ENCODE measurements at regions not wholly inside any gene's neighbourhood (a gene's known extent, or its start where the extent isn't known, plus 50 kb on each side); places are given as distances from the start of the nearest gene placed in this dataset.

DNA sequence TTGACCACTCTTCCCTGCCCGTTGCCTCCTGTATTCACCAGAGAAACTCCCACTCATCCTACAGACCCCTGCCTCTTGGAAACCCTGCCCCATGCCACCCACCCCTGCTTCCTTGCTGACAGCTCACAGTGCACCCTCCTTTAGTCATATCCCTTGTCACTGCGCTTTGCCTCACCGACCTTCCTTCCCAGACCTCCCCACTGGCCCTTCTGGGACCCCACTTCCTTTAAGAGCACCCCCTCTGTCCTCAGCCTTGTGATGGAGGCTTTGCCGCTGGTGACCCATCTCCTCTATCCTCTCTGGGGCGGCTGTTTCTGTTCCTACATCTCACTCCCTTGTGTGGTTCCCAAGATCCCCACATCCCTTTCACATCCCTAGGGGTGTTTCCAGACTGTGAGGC lies 92.8 kb upstream of the ZMIZ1 start:
- no peak for DNase-seq

DNA sequence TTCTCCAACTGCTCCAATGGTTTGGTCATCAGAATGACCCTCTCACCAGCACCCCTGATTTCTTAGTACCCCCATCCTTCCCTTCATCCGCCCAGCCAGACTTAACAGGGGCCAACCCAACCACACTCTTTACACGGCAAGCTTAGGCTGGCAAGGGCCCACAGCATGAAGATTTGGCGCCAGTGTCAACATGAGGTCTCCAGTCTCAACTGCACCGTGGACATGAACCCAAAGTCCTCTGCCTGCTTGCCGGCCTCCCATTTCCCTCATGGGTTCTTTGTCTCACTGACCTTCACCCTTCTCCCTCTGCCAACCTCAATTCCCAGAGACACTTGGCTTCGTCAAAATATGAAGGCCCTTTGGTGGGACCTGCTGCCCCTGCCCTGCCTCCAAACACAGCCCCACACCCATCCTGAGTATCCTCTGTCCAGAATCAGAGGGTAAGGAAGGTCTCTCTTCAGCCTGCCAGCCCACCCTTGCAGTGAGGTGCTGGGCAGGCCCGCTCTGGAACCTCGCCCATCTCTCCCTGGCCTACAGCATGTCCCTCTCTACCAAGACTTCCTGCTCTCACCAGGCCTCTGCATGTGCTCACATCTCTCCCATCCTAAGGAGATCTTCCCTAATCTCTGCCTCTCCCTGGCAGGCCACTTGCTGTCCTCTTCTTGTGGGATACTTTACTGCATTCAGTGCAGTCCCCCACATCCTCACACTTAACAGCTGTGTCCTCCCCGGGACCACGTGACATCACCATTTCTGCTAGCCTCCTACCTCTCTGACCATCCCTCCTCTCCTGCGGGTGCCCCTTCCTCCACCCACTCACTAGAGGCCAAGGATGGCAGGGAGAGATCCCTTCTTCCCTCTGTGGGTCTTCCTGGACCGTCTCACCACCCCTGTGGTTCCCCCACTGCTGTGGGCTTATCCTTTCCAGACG lies 91.7 kb upstream of the ZMIZ1 start:
- no peak for DNase-seq

DNA sequence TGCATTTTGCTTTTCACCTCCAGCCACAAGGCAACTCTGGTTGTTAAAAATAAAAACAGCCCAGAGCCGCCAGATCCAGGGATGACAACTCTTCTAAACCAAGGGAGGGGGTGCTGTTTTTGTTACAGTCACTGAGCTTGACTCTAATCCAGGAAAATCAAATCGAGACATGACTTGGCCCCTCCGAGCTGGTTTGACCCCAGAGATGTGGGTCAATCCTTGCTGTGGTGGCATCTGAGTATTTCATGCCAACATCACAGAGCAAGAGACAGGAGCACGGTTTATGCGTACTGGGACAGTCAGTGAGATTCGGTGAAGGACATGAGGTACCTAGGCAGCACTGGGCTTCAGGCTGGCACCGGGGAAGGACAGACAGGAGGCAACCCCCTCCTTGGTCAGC lies 88.8 kb upstream of the ZMIZ1 start:
- no peak for DNase-seq

DNA sequence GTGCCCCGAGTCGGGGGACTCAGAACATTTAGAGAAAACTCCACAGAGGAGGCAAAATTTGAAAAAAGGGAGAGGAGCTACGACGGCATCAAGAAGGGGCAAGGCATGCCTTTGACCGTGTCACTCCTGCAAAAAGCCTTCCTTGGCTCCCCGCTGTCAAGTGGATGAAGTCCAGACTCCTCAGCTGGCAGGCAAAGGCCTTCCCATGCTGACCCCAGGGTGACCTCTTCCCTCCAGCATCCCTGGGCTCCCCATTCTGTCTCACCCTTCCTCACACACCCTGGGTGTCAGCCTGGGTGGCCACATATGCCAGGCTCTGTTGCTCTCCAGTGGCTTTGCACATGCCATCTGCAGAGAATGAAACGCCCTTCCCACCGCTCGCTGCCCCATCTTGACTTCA lies 88.4 kb upstream of the ZMIZ1 start:
- no peak for DNase-seq

DNA sequence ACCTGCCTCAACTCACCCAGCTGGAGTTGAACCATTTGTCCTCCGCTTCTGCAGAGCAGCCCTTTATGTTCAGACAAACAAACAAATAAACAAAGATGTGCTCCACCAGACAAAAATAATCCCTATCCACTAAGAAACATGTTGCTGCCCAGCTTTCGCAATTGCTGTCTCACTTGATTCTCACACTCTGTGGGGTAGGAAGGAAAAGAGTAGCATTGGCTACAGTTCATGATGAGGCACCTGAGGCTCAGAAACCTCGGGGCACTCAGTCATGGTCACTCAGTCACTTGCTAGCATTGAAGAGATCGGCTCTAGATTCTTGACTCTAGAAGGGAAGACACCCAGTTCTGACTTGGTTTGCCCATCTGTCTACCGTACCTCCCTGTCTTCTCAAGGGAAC lies 88.0 kb upstream of the ZMIZ1 start:
- DNase-seq, result no peak

DNA sequence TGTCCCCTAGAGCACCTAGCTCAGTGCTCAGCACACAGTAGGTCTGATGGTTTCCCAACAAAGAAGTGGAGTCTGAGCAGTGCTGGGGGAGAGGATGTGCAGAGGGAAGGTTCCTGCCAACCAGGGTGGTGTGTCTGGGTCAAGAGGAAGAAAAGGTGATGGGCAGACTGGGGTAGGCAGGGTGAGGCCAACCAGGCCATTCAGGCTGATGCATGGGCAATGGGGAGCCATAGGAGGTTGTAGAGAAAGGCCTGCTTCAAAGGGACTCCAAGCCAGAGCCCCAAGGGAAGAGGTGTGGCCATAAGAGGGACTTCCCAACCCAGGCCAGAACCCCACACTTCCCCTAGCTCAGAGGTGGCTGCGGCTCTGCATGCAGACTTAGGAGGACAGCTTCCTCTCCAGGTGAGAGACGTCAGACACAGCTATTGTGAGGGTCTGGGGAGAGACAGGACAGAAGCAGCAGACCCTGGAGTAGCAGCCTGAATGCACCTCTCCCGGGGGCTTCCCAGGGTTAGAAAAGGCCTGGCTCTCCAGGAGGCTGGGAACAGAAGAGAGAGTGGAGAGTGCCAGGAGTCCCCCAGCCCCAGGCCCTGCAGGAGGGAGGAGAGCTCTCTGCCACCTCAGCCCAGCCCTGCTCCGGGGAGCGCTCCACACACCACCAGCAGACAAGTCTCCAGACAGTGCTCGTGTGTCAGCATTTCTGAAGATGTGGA lies 87.4 kb upstream of the ZMIZ1 start:
- DNase-seq, result no peak

DNA sequence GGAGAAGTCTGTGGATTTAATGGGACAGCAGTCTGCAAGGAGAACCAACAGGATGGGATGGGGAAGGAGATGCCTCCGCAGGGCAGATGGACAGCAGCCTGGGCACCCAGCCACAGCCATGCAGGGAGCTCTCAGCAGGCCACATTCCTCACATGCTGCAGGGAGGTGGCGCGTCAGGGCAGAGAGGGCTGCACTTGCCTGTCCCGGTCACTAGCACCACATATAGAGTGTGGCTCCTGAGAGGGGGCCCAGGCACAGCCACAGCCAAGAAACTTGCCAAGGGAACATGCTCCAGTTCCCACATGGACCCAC lies 86.8 kb upstream of the ZMIZ1 start:
- no peak for DNase-seq

DNA sequence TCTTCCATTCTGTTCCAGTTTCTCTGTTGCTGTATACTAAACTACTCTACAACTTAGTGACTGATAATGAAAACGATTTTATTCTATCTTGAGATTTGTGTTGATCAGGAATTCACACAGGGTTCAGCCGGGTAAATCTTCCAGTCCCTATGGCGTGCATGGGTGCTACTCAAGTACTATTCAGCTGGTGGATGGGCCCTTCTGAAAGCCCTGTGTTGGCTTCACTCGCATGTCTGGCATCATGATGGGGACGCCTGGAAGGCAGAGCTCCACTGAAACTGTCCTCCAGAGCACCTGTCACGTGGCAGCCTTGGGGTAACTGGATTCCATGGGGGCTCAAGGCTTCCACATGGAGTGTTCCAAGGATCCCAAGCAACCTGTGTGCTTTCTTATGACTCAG lies 86.0 kb upstream of the ZMIZ1 start:
- DNase-seq, result no peak

DNA sequence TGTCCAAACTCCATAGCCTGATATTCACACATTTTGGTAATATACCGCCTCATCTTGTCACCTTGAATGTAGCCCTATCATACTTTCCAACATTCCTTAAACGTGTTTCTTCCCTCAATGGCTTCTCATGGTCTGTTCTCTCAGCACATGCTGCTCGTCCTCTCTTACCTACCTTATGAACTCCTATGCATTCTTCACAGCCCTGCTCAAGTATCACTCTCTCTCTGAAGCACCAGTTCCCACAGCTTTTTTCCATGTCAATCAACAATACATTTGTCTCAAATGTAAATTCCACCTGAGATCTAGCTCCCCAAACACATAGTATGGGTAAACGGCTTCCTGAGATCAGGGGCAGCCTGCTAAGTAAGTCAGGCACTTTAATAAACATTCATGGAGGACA lies 85.2 kb upstream of the ZMIZ1 start:
- no peak for DNase-seq

DNA sequence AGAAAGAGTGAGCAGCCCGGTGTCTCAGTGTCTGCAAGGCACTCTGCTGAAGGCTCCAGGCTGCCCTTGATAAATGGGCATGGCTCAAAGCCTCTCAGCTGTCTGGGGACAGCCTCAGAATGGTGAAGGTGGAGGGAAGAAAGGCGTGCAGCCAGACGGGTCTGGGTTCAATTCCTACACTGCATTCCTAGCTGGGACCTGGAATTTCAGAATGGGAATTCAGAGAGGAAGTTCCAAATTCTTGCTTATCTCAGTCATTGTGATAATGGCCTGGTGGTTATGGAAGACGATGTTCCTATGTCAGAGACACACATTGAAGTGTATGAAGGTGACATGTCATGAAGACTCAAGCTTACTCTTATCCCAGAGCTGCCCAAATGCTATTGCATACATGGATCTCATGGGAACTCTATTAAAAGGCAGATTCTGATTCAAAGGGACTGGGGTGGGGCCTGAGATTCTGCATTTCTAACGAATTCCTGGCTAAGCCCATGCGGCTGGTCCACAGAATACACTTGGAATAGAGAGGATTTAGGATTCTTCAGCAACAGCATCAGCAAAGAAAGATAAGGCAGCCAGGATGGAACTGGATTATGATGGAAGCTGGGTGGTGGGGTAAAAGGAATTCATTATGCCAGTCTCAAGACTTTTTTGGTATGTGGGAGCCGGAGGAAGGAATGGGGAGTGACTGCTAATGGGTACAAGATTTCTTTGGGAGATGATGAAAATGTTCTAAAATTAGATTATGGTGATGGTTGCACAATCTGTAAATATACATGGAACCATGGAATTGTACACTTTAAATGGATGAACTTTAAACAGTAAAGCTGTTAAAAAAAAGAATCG lies 82.6 kb upstream of the ZMIZ1 start:
- DNase-seq, result no peak

DNA sequence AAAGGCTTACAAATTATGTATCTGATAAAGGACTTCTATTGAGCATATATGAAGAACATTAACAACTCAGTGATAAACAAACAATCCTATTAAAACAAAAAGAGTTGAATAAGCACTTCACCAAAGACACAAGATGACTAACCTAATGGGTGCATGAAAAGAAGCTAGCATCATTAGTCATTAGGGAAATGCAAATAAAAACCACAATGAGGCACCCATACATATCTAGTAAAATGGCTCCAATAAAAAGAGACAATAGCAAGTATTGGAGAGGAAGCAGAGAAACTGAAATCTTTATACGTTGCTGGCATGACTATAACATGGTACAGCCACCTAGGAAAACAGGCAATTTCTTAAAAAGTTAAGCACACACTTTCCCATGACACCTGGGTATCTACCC lies 77.6 kb upstream of the ZMIZ1 start:
- no peak for DNase-seq

DNA sequence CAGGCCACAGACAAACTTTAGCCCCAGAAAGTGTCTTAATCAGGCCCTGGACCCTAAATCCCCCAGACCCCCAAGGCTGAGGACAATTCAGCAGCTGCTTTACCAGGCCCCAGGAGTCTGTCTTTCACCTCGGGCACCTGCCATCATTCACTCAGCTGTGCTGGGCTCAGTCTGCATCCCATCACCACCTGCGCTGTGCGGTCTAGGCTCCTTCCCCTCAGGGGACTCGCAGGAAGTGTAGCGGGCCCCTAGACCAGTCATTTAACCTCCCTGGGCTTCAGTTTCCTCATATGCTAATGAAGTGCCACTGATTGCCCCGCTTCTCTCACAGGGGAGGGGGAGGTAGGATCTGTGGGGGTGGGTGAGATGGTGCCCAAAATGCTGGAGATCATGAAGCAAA lies 76.4 kb upstream of the ZMIZ1 start:
- DNase-seq, result no peak

DNA sequence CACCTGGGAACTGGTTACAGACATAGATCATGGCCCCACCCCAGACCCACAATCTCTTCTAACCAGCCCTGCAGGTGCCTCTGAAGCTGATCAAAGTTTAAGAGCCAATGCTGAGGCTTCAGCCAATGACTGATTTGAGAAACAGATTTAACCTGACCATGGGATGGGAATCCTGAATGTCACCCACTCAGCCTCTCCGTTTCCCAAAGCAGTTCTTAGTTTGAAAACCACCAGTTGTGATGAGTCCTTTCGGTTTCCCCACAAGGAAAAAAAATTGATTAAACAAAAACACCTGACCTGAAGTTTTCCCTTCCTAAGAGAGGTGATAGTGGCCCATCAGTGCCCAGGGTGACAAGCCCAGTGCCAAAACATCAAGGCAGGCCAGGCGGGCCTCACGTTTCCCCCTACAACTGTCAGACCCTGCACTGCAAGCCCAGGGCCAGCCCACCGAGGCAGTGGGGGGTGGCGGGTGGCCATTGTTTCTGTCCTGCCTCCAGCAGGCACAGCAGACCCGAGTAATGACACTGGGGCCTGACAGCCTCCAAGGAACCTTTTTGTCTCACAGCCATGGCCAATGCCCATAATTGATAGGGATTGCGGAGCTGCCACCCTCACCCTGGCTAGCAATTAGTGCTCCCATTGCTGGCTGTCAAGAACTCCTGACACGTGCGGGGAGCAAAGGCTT lies 75.4 kb upstream of the ZMIZ1 start:
- DNase-seq, result no peak

DNA sequence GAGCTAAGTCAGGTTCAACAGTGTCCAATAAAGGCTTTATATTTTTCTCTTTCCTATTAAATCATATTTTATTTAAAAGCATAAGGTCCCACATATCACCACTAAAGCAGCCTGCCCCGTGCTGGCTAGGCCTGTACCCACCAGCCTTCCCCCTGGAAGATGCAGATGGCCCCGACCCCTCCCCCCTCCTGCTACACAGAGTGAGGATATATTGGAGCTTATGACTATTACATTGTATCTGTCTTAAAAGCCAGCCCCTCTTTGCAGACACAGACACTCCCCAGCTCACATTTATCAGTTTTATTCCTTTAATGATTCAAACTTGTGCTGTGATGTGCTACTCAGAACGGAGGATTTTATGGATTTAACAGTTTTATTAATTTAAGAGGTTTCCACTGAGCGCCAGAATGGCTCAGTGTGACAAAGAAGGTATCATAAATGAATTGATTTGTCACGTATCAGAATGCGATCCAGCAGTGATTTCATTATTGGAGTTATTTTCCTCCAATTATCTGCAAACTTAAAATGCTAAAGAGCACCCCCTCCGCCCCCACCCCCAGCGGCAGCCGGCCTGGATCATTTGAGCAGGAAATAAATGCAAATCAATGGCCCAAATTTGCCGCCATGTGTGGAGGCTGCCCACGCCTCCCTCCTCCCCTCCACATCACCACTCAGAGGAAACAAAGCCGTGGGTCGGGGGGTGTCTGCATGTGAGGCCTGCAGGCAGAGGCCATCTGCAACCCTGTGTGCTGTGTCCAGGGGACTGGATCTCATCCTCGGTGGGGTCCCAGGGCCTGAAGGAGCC lies 72.6 kb upstream of the ZMIZ1 start:
- DNase-seq, result no peak

DNA sequence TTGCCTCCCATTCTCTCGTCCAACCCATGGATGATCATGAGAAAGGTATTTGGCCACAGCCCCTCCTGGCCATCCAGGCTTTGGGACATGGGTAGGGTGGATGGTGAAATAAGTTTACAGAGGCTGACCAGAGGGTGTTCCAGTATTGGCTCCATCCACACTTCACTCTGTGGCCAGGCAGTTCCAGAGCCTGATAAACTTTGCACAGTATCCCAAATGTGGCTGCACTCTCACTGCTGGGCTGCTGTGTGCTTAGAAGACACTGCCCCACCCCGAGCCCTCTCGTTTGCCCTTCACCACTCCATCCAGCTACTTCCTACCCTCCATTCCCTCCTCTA lies 72.0 kb upstream of the ZMIZ1 start:
- no peak for DNase-seq

DNA sequence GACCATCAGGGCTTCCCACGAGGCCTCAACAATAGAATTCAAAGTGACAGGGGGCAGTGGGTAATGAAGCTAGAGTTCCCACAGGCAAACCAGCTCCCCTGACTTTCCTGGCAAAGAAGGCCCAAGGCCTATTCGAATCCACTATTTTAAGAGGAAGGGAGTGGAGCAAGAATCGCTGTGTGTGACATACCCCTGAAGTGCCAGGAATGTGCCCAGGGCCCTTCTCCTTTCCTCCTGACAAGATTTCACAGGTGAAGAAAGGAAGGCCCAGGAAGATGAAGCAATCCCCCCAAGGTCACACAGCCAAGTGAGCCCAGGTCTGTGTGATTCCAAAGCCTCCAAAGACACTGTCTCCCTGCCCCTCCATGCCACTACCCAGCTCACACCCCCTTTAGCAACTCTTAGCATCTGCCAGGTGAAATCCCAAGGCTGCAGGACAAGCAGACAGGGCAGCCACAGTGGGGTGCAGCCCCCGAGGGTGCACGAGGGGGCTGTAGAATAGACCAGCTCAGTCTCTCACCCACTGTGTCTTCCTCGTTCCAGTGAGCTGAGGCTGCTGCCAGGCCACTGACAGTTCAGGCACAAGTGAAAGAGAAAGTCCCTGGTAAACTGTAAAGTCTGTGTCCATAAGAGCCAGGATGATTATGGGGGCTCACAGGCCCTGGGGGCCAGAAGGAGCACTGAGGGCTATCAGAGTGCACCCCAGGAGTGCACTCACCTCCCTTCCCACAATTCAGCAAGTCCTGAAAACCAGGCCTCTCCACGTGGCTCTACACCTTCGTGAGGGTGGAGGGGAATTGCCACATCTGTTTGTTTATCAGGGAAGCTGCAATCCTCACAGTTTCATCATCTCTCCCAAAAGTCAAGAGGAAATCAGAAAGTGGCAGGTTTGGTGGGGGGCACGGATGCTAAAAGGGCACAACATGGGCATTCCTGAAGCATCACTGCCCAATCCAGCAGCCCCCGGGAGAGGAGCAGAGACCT lies 70.8 kb upstream of the ZMIZ1 start:
- DNase-seq, result no peak

DNA sequence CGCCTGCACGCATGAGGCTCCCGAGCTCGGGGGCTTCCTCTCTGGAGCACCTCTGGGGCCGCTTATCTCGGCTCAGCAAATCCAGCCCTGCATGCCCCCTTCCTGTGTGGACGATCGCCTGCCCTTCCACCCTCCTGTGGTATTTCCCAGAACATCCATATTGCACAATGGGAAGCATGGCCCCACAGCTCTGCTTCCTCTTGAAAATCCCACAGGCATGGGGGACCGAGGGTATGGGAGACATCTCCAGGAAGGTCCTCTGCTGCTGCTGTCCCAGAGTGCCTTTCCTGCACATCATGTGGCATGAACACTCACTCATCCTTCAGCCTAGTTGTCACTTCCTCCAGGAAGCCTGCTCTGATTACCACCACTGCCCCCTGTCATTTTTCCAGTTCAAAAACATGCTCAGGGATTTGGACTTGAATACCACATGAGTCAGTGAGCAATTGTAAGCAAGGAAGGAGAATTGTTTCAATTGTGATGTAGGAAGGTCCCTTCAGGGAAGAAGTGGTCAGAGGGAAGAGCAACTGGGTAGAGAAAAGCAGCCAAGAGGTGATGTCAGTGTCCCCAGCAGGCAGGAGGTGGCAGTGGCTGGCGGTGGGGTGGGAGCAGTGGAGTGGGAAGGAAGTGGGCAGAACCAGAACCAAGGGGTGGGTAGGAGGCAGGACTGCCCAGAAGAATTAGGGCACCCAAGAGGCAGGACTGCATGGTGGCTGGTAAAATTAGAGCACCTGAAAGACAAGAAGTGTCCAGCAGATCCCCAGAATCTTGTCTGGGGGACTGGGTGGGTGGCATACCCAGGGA lies 67.5 kb upstream of the ZMIZ1 start:
- no peak for DNase-seq

DNA sequence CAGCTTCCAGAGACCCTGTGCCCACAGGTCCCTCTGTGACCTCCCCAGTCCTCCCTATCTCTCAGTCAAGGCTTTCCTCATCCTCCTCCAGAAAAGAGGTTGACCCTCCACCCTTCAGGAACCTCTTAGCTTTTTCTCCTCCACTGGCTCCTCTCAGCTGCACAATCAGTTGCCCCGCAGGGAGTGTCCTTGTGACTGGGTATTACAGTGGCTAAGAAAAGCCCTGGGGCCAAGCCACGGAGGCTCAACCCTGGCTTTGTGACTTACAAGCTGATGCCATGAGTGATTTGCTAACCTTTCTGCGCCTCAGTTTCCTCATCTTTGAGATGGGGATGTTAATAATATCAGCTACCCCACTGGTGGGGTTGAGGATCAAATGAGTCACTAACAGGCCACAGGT lies 66.4 kb upstream of the ZMIZ1 start:
- DNase-seq, result no peak

DNA sequence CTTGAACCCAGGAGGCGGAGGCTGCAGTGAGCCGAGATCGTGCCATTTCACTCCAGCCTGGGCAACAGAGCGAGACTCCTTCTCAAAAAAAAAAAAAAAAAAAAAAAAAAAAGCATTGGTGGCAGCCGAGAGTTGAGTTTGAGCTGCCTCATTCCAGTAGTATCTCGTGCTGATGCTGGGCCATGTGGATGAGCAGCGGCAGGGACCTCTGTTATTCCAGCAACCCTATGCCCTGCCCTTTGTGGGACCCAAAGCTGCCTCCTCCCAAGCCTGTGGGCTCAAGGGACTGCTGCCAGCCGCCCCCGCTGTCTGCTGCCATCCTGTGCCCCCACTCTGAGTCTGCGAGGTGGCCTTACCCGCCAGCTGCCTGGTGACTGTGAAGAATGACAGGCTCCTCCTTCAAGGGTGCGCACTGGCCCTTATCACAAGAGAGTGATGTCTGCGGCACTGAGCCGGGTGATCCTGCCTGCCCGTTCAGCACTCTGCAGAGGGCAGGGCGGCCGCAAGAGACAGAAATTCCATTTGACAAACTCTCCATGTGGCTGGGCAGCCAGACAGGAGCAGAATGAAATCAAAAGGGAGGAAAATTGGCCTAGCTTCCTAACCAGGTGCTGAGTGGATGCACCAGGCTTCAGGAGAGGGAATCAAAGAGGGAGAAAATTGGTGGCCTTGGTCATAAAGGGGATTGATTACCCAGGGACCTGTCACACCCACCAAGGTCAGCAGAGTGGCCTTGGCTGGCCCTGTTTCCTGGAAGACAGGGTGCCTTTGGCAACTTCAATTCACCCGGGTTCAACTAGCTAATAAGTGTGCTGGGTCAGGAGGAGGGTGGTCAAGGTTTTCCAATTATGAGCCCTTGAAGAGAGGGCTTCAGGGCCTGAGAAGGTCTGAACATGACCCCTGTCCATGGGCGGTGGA lies 65.3 kb upstream of the ZMIZ1 start:
- no peak for DNase-seq

Measured in AML-193 (cell line).